Stimulated activated naive CD8-positive, alpha-beta T cell treated with anti-CD3 and anti-CD28 coated beads, Interleukin-15, Interleukin-2, amounts not matched to agents 100 U/mL and 50 U/mL, for 24 hours (primary cell): ENCODE measurements at regions not wholly inside any gene's neighbourhood (a gene's known extent, or its start where the extent isn't known, plus 50 kb on each side); places are given as distances from the start of the nearest gene placed in this dataset.

Source experiments
- ATAC-seq: fragments of 150-1000 bp; cut with Tn5 transposase; one replicate; pipeline ENCODE4 v1.10.0; 2021
- DNase-seq: peaks from one replicate; pipeline ENCODE4 v3.0.0; 2021

DNA sequence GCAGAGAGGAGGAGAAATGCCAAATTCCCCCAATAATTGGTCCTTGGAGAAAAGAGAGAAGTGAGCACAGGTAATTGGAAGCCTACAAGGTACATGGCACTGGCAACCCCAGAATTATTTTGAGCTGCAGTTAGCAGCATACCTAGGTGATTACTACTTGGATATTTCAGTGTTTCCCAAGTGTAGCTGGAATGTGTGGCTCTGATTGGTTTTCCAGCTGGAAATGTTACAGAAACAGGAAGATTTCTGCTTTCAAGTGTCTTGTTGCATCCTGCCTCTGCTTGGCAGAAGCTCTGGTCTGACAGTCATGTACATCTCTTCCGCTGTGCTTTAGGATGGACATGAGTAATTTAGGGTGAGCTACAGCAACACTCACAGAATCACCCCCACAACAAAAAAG is 262.1 kb downstream of the ENC1 start:
- ATAC-seq = no peak
- DNase-seq = no peak

DNA sequence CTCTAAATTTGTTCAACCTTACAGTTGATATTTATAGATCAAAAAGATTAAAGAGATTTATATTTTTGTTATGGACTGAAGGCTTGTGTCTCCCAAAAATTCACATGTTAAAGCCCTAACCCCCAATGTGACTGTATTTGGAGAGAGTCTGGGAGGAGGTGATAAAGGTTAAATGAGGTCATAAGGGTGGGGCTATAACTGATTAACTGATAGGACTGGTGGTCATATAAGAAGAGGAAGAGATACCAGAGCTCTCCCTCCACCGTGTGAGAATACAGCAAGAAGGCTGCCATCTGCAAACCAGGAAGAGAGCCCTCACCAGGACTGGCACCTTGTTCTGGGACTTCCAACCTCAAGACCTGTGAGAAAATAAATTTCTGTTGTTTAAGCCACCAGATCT is 264.3 kb downstream of the ENC1 start:
- DNase-seq (no peak), ATAC-seq (no peak)

DNA sequence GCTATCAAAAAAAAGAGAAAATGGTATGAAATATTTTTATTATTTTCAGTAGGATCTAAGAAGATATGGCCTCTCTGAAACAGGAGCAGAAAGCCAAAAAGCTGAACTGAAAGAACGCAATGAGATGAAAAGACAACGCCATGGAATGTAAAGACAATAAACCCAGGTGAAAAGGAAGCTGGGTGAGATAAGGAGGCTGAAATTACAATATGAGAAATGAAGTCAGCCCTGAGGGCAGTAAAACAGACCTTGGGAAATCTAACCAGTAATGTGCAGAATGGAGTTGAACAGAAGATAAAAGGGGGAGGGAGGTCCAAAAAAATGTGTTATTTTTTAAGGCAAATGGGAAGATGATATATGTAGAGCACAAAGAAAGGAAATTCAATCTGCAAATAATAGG is 265.3 kb downstream of the ENC1 start:
- ATAC-seq = no peak
- no peak for DNase-seq

DNA sequence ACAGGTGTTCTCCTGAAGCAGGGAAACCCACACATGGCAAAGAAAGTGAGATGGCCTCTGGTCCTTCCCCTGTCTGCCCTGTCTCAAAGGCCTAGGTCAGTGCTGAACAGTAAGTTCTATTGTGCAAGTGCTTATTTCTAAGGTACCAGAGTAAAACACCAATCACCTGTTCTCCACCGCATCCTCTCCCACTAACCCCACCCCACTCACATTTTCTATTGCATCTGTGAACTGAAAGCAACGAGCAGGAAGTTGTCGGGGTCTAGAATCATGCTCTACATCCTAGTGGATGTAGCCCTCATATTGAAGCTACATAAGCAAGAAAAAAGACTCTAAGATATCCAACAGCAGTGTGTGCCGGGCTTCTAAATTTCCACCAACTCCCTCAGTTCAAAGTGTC is 265.9 kb downstream of the ENC1 start:
- DNase-seq = no peak
- peak; percentile 19 for ATAC-seq

DNA sequence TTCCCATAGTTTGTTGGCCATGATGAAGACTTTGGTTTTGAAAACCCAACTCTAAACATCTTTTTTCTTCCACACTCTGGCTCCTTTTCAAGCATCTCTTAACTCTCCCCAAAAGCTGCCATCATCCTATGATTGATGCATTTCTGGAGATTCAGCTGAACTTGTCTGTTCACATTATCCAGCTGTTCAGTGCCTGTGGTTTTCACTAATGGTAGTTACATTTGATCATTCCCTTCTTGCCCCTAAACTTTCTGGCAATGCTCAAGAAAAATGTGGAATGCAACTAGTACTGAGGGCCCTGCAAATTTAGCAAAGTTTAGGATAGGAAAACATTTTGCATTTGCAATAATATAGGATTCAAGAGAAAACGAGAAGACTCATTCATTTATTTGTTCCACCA is 267.5 kb downstream of the ENC1 start:
- DNase-seq (no peak), ATAC-seq (no peak)

DNA sequence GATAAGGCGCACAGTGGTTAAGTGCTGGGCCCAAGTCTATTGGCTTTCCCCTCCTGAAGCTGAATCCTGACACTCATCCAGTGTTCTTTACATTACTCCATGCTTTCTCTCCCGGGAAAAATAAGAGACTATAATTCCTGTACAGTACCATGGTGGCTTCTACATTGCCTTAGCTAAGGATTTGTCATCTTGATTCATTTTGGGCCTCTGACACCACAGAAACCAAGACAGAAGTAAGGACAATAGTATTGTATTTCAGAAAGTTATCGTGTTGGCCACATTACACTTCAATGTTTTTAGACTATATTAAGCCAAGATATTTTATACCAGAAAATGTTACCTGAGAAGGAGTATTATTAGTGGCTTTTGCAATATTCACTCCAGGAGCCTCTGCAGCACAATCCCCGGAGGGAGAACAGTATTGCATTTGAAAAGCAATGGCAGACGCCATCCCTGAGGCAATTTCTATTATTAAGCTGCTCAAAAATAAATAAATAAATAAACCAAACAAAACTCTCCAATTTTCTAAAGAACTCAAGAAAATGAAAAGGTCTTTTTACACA is 267.9 kb downstream of the ENC1 start:
- DNase-seq (no peak), ATAC-seq (no peak)

DNA sequence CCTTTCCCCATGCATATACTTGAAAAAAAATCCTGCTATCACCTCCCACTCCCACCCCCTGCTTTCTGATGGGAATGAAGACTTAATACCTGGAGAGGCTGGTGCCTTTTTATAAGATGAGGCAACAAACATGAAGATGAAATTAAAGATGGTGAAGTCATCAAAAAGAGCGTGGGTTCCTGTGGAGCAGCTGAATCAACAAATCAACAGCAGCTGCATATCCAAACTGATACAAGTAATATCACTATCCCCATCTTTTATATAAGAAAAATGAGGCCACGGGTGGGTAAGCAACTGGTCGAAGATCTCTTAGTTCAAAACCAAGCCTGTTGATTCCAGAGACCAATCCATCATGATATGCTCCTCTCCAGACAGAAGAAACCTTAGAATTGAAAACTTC is 268.5 kb downstream of the ENC1 start:
- DNase-seq (no peak), ATAC-seq (no peak)

DNA sequence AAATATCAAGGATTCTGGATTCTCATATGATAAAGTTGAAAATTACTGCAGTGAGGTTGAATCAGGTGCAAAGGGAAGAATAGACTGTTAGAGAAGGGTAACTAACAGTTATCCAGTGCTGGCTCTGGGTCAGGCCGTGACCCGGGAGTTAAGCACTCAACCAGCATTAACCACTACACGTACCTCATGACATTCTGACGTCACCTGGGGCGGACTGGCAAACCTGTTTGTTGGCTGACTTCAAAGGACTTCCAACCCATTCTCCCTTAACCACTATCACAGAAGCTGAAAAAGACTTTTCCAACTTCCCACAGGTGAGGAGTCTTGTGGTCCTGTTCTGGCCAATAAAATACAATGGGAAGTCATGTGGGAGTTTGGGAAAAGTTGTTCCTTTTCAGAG is 268.9 kb downstream of the ENC1 start:
- no peak for ATAC-seq
- no peak for DNase-seq

DNA sequence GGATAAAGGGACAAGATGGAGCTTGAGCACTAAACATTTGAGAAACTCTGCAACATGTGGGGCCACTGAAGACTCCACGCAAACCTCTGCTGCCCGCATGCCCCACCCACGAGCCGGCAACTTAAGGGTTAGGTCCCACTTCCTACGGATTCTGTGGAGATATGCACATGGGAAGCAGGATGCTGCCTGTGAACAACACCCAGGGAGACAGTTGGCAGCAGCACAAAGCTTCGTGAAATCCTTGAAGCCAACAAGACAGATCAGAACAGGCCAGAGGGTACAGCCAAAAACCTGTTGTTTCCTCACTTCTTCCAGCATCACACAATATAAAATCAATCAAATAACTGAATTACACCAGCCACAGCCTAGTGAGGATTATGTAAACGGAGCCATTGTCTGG is 270.4 kb downstream of the ENC1 start:
- ATAC-seq = no peak

DNA sequence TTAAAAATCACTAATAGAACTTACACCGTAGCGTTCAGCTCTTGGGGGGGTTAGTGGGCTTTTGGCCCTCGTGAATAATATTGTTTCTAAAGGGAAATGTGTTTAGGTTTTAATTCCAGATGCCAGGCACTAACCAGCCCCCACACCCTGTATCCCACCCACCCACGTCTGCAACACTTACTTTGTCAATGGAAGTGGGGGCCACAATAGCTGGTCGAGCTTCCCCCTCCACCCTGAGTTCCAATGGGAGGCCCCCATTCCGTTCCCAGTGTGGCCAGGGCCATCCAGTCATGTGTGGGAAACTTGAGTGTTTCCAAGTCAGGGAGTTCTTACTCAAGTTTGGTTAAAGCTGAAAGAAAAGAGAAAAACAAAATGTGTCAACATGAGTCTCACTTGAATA is 271.4 kb downstream of the ENC1 start:
- ATAC-seq (no peak), DNase-seq (no peak)

More for the DNA sequence above, 270.4 kb downstream of the ENC1 start:
- DNase-seq = no peak

DNA sequence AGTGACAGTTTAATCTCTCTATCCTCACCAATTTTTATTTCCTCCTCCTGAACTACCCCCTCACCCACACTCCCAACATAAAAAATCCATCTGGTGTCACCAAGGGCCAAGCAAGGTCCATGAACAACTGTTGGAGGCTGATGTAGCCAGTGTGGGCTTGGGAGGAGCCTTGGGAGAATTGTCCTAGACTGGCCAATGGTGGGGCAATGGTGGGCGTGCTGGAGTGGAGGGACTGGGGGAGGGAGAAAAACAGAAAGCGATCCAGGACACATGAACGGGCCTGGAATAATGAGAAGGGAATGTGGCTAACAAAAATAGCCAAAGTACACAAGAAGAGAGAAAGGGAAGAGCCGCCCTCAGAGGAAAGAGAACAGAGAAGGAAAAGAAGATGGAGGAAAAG is 272.6 kb downstream of the ENC1 start:
- no peak for ATAC-seq
- no peak for DNase-seq

DNA sequence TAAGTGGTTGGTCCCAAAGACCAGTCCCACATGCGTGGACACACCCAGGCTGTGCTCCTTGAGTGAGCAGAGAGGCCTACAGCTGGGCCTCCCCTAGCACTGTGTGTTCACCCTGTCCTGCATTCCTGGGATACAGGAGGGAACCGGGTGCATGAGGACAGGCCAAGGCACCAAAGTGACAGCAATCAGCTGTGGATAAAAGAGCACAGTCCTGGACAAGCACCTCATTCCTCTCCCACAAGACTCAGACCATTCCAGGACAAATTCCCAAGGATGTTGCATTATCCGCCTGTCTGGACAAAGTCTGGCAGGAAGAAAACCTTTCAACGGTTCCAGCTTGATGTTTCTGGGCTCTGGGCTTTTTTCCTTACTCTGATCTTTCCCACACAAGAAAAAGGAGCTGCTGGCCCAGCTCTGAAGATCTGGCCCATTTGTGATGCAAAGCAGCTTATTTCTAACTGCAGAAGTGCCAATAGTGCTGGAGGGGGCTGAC is 273.2 kb downstream of the ENC1 start:
- ATAC-seq (no peak), DNase-seq (no peak)

DNA sequence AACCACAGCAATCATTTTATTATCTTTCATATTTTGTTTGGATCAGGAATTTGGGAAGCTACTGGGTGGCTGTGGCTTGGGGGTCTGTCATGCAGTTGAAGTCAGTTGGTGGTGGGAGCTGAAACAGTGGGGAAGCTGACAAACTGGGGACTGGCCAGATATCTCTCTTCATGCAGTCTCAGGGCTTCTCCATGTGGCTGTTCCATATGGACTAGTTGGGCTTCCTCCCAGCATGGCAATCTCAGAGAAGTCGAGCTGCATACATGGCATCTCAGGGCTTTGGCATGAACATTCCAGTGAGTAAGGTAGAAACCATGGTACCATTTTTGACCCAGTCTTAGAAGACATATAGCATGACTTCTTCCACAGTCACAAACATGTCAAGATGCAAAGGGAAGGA is 274.8 kb downstream of the ENC1 start:
- no peak for DNase-seq
- no peak for ATAC-seq

DNA sequence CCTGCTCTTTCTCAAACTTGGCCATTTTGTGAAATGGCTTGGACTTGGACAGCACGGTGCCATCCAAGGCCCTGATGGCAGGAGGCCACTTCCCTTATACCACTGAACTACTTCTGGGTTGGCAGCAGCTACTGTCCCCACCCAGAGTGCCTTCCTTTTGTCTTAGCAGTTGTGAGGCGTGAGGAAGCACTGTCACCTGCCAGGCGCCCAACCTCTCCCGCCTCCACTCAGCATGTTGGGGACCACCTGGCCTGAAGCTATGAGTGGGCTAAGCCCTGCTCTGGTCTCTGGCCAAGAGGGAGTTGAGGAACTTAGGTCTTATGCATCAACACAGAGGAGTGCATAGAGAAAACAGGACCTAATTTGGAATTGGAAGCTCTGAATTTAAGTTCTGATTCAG is 276.0 kb downstream of the ENC1 start:
- no peak for DNase-seq

DNA sequence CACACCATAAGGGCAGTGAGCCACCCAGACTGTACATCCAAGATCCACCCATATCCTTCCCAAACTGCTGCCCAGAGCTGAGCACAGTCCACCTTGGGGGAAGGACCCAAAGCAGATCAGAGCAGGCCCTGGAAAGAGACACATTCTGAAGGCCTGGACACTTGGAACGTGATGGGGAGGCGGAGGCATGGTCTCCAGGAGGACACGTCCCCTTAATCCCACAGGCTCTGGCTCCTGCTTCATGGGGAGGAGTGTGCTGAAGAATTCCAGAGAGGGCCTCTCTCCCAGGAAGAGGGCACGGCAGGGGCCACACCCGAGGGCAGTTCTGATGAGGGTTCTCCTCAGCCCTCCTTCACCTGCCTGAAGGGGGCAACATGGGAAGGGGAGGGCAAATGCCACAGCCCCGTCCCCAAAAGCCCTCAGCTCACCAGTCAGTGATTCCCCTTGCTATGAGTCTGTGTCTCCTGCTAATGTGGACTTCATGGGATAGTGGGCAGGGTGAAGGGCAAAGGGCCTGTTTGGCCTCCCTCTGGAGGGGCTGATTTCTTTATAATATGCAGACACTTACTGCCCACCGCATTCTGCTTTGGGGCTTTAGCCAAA is 276.8 kb downstream of the ENC1 start:
- ATAC-seq (no peak), DNase-seq (no peak)

More for the DNA sequence above, 276.0 kb downstream of the ENC1 start:
- no peak for ATAC-seq

DNA sequence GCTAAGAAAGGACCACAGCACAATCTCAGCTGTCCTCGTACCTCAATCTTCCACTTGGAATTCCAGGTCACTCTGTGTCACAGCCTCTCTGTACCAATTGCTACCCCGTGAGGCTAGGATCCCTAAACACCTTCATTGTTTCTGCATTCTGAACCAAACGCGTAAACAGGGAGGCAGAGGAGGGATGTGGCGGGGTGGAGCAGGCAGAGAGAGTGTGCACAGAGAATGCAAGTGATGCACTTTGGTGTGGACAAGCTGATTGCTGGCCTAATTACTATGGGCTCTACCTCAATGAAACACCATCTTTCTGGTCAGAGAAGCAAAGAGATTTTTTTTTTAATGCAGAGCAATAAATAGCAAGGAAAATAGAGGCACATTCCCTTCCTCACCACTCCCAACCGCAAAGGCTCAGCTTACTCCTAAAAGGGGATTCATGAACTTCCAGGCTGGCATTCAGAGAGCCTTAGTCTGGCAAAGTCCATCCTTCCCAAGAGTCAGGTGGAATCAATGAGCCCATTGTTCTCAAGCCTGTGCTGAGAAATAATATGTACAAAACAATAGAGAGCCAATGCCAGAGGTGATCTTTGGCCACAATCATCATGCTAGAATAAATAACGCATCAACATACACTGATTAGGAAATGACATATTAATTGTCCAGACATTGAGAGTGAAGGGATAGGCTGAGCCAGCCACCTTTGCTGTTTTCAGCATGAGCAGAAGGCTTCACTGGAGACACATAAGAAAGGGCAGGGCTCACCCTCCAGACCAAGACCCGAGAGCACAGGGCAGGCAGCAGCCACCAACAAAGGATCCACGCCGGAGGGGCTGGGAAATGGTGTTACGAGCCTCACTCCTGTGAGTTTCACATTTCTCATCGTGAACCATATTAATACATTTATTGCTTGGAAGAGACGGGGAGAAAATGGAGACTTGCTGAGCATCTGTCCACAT is 278.8 kb downstream of the ENC1 start:
- ATAC-seq (no peak), DNase-seq (no peak)

DNA sequence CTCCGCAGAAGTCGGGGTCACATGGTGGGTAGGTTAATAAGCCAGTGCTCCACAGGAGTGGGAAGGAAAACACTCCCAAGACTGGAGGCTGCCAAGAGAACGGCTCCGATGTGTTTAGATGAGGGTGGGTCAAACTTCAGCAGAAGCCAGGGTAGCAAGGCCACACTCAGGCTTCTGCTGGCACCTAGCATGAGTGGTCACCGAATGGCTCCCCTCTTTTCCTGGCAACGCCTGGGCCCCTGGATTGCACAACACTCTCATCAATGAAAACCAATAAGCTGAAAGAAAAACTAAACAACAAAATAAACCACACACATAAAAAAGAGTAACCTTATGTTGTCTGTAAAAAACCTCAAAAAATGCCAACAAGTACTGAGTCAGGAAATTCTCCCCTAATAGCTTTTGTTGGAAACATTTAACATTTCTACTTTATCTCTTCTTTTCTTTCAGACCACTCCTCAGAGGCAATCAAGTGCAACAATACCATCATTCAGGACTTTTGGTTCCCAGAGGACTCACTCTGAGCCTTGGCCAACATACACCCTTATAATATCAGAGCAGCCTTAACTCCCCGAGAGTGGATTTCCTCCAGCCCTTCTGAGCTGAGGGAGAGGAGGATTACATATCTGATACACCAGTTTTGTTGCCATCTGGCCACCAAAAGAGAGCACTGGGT is 279.9 kb downstream of the ENC1 start:
- no peak for DNase-seq

DNA sequence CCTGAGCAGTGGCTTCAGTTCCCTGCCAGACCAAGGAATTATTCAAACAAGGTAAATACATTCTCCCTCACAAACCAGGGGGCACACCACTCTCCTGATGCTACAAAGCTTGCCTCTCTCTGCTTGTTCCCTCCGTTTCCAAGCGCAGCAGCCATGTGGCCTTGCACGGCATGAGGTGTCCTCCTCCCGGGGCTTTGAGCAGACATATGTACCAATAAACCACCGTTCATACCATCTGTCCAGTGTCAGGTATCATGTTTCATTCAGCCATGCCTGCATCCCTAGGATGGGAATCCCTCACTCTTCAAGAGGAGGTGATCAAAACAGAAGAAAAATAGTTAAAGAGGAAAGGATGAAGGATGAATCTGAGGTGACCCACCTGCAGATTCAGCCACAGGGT is 282.7 kb downstream of the ENC1 start:
- no peak for ATAC-seq

More for the DNA sequence above, 279.9 kb downstream of the ENC1 start:
- no peak for ATAC-seq

DNA sequence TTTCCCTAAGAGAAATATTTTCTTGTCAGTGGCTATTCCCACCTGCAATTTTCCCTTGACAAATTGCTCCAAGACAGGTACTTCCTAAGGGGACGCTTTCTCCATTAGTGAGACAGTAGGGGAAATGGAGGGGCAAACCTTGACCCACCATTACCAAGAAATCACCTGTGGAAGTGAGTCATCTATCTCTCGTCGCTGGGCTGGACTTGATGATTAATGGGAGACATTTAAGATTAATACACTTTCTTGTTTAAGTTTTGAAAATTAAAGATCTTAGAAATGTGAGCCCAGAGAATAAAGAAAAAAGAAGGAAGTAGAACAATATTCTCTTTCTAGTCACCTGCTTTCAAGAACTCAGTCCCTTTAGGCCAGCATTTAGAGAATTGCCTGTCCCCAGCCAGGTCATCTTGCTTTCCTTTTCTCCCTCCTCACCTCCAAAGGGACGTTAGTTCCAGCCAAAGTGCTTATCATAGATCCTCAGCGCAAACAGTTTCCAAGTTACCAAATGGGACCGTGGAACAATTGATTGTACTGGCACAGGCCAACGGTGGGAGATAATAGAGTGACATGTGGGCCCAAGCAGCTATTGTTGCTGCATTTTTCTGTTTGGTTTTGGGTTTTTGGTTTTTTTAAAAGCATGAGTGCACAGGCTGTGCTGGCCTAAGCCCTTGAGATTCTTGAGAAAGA is 284.4 kb downstream of the ENC1 start:
- no peak for DNase-seq
- ATAC-seq = no peak

More for the DNA sequence above, 282.7 kb downstream of the ENC1 start:
- DNase-seq = no peak

DNA sequence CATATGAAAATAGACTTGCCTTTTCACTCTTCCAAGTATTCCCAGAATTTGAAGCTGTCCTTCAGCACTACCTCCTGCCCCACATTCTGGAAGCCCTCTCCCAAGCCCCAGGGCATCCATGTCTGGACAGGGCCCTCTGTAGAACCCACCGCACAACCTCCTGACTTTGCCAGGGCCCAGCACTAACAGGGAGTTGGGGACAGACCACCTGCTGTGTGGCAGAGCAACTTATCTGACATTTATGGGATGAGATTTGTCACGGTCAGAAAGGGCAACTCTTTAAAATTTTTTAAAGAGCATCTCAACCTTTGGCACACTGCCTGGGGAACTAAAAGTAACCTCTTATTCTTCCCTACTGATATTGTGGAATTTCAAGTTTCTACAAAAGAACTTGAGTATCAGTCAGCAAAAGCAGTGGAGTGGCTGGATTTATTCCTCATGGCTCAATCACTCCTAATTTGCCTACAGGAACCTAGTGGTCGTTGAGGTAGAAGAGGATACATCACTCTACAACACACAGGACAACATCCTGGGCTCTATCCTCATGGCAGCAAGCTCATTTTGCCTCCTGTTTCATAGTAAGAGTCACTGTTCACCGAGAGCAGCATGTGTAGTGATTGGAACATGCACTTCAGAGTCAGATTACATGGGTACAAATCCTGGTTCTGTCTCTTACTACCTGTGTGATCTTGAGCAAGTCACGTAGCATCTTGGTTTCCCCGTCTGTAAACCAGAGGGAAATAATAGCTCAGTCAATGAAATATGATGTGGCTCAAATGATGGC is 285.3 kb downstream of the ENC1 start:
- ATAC-seq = no peak
- no peak for DNase-seq

DNA sequence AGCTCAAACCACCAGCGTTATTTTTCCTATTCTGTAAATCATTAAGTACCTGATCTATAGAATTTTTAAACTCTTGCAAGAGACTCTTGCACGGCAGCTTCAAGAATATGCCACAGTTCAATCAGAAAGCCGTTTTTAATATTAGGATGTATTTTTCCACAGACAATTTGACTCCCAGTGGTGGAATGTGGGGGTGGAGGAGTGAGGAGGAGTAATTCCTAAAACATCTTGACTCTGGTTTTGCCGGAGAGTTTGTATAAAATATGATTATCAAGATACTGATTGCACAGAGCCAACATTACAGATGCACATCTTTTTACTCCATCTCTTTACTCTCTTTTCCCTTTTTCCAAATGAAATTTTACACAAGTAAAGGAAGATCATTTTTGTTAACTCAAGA is 288.3 kb downstream of the ENC1 start:
- no peak for DNase-seq
- ATAC-seq = no peak
